Ureter (tissue), 1 donor: ENCODE measurements at regions not wholly inside any gene's neighbourhood (a gene's known extent, or its start where the extent isn't known, plus 50 kb on each side); places are given as distances from the start of the nearest gene placed in this dataset.

Source experiments
- DNase-seq: peaks from one replicate; pipeline ENCODE4 v3.0.0-alpha.2; 2020; ENCODE audit warnings: low spot score
- donor health status: DM: yes; HTN: yes; CAD: no.

DNA sequence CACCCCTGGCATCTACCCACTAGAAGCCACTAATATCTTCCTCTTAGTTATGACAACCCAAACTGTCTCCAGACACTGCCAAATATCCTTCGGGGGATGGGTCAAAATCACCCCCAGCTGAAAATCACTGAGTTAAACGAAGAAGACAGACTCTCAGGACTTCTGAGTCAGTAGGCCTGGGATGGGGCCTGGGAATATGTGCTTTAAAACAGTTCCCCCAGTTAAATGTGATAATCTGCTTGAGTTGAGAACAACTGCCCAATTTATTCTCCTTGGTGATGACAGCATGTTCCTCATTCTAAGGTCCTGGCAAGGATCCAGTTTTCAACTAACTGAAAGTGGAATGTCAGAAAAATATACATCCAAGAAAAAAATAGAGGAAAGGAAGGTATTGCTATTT lies 52.4 kb downstream of the CBLL2 start:
- DNase-seq, result no peak

DNA sequence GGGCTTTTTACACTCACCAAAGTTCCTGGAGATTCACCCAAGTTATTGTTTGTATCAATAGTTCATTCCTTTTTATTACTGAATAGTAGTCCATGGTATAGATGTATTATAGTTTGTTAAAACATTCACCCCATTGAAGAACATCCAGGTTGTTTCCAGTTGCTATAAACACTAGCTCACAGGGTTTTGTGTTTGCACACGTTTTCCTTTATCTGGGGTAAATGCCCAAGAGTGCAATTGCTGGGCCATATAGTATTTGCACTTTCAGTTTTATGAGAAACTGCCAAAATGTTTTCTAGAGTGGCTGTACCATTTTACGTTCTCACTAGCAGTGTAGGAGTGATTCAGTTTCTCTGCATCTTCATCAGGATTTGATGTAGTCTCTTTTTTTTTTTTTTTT lies 57.1 kb downstream of the CBLL2 start:
- DNase-seq, result no peak

DNA sequence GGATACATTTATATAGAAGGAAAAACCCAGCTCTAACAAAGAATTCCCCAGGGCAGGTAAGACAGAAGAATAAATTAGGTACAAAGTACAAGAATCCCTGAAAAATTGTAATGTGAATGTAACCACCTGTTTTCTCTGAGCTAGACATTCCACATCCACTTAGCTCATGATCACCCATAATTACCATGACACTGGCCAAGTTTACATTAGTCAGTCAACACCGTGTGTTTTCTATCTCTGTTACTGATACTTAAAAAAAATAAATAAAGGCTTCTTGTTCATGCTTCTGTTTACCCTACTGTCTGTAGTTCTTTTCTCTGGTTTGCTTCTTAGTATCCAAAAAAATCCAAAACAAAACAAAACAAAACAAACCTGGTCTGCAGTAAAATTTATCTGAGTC lies 66.0 kb downstream of the CBLL2 start:
- DNase-seq, result no peak

DNA sequence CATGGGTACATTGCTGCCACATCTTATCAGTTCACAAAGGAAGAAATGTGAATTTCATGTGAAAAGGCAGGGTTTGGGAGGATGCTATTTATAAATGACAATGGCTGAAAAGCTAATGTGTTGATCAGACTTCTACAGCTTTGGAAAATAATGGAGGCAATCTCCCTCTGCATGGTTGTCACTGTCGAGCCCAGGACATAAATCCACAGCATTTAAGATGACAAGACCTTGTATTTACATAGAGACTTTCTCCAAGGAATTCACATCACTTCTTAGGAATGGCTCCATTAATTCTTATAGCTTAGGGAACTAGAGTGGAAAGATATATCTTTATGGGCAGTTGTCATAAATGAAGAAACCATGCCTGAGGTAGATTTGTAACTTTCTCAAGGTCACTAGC lies 66.7 kb downstream of the CBLL2 start:
- DNase-seq, result no peak

DNA sequence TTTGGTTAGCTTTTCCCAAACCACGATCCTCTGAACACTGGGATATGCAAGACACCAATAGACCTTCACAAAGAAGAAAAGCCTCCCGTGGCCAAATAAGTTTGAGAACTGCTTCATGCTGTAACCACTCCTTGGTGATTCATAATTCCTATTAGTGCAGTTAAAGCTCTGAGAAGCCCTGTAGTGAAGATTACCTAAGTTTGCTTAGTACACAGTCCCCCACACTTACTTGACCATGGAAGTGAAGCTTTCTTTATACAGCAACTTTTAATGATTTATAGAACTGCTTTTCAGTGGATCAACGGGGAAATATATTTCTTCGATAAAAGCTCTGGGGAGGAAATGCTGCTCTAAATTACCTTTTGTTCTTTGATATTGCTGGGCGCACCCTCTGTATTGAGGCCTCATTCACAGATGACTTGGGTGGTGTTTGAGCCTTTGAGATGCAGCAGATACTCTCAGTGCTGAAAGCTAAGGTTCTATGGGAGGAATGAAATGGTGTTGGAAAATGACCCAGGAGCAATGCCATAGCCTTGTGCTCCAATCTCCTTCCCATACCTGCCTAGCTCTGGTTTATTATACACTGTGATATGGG lies 67.4 kb downstream of the CBLL2 start:
- DNase-seq, result no peak

DNA sequence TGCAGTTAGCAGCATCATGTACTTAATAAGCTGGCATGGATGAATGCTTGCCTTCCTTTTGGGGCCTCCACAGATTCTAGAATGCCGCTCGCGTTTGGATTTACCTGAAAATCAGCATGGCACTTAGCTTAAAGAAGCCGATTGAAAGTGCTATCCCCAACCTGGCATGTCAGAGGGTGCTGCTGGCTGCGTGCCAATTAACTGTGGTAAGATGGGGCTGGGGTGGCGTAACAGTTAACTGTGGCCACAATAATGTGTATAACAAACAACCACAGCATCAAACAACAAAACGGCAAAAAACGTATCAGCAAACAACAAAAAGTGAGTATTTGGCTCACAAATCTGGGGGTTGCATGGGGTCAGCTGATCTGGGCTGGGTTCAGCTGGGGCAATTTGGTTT lies 70.5 kb downstream of the CBLL2 start:
- DNase-seq, result no peak

DNA sequence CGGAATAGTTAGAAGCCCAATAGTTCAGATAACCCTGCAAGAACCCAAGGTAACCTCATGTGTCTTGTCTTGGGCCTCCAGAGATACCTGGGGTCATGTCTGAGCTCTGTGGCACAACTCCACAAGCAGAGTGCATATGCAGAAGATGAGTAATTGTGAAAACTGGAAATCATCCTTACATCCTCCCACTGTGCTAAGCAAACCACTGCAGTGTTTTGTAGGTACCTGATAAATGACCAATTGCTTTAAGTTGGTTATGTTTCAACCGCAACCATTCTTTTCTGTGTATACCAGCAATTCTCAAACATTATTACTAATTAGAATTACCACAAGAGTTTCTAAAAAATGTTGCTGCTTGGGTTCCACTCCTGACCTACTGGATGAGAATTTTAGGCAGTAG lies 73.2 kb downstream of the CBLL2 start:
- DNase-seq, result no peak

DNA sequence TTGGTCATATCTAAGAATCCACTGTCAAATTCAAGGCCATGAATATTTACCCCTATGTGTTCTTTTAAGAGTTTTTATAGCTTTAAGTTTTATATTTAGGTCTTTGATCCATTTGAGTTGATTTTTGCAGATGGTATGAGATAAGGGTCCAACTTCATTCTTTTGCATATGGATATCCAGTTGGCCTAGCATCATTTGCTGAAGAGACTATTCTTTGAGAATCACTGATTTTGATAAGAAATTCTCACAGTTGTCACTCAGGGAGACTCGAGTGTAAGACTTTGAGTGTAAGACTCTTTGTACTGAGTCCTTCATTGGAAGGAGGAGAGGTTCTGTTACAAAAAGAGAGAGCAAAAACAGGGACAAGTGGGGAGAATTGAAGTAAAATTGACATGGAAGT lies 74.8 kb downstream of the CBLL2 start:
- no peak for DNase-seq

DNA sequence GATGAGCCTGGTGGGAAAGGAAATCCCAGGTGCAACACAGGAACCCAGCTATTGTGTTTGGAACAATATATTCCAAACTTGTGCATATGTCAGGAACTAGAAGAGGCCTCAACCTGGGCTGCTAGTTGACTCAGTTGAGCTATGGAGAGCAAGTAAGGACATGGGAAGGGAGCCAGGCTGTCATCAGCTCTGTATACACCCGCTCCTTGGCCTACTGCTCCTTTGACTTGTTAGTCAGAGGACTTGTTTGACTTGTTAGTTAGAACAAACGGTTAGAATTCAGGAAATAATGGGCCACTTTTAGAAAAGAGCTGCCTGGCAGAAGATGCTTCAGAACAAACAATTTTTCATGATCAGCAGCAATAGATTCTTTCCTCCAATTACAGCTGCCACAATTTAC lies 76.4 kb downstream of the CBLL2 start:
- no peak for DNase-seq

DNA sequence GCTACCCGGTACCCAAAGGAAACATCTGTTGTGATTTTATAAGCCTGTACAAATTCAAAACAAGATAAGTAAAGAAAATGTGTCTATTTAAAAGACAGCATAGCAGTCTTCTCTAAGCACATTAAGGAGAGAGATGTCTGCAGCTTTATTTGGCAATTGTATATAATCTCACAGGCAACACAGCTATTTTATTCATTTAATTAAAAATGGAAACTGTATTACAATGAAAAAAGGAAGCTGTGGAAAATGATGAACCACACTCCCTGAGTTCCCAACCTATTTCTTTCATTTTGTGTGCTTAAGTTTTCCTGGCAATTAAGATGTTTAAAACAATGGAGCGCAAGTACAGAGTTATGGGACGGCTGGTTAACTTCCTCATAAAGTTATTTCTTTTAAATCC lies 78.4 kb downstream of the CBLL2 start:
- no peak for DNase-seq

DNA sequence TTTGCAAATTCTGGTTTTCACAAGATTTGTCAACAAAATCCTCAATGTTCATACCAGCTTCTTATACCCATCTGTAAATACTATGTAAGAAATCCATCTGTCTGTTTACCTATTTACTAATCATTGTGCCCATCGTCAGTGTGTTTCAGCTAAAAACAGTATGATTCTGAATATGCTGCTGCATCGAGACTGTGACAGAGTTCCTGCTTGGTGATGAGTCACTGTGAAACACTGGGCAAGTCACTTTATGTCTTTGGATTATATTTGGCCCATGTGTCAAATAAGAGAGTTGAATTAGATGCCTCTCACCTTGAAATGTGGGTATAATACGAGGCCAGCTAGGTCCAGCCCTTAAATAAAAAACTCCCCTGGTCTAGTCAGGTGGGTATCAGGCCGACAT lies 79.3 kb downstream of the CBLL2 start:
- DNase-seq, result no peak

DNA sequence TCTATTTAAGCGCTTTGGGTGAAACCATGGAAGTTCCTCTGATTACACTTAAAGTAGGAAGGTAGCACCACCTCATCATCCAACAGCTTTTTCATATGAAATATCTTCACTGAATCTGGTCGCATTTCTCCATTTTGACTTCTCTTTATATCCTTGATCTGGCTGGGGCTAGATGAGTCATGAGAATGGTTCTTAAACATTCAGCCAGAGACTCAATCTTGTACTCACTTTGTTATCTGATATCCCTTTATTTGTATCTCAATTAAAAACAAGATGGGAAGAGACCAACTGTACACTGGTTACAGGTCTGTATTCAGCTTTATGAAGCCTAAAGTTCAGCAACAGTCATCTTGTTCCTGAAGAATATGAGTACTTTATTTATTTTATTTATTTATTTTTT lies 84.9 kb downstream of the CBLL2 start:
- no peak for DNase-seq

DNA sequence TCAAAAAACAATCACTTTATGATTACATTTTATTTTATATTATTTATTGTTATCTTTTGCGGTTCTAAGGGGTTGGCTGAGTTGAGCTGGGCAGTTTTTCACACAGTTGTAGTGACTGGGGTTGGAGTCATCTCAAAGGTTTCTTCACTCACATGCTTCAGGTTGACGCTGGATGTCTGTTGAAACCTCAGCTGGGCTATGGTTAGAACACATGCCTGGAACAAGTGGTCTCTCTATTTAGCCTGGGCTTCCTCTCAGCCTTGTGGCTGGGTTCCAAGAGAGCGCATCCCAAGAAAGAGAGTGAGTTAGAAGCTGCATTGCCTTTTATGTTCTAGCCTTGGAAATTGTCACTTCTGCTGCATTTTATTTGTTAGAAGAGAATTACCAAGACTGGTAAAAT lies 87.4 kb downstream of the CBLL2 start:
- DNase-seq, result no peak

DNA sequence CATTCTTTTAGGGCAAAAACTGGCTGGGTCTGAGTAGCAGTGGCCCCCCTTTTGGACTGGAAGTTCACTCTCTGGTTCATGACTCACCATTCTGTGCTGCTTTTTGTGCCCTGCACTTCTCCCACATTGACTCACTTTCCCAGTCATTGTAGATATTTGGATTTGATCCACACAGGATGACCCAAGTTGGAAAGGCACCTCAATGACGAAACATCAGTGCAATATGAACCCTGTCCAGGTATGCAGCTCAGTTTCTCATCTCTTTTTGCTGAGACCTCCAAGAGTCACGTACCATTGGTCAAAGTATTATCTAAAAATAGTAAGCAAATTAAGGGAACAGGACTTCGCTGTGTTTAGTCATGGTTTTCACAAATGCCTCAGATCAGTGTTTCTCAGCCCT lies 92.7 kb downstream of the CBLL2 start:
- no peak for DNase-seq

DNA sequence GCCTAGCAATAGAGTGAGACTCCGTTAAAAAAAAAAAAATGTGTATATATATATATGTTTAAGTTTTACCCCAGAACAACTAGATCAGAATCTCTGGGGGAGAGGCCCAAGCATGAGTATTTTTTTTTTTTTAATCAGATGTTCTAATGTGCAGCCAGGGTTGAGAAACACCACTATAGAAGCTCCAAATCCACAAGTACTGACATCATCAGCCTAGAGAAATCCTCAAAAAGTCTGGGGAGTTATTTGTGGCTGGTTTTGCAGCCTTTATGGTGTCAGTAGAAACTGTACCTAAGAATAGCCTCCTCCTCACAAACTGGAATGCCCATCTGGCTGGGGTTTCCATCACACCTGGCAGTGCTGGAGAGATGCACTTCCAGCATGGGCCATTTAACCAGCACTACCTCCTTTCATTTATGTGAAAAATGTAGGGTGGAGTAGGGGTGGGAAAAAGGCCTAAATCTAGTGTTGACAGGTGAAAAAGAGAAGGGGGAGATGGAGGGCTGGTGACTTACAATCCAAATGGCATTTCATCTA lies 93.5 kb downstream of the CBLL2 start:
- DNase-seq, result no peak

DNA sequence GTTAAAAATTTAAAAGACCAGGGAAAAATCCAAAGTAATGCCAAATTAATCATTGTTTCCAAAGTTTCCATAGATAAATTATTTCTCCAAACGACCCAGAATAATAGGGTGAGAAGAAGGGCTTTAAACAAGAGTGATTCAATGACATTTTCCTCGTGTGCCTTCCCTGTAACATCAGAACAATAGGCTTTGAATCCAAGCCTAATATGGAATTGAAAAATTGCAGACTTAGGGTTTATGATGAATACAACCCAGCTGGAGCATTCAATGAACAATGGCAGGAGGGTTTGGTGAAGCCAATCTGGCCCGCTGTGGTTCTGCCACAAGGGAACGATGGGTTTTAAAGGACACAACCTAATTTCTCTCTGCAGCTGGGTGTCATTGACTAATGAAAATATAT lies 94.2 kb downstream of the CBLL2 start:
- DNase-seq, result no peak

DNA sequence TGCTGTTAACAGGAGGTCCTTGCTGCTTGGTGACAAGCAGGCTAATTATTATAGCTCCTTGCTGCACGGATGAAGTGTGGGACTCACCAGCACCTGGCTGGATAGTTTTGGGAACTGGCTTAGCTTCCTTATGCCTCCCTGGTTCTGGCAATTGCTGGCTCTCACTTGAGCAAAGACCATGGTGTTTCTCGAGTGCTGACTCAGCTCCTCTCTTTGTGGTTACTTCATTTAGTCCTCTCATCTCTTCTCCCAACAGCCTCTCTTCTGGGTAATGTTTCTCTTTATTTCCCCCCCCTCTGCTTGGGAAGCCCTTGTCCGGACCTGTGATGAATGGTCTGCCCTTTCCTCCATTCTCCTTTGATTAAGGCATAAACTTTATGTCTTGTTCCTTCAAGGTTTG lies 100.4 kb downstream of the CBLL2 start:
- no peak for DNase-seq

DNA sequence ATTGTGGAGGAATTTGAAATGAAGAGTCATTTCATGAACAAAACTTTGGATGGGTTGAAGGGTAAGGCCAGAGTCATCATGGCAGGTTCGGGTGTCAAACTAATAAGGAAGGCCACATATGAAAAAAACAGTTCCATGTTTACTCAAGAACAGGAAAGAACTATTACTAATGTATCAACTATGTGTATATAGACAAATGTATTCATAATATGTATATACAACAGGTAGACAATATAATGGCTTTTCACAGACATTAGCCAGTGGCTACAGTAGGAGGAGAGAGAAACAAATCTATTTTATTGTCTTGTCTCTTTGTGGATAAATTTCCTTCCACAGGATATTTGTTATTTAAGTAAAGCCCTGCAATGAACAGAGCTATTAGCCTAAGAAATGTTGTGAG lies 101.1 kb downstream of the CBLL2 start:
- no peak for DNase-seq

DNA sequence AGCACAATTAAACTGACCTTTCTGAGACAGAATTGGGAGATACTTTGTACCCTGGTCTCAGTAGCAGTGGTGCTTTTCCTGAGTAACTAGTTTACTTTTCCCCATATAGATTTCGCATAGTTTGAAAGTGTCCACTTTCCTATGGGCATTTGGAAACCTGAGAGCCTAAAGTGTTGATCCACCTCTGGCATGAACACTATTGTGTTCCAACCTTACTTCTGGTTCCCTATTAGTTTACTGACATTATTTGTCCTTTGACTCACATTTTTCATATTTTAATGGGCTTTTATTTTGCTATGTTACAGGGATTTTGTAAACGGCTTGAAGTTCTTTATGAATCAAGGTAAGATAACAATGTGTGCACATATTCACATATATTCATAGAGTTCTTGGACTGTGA lies 103.7 kb downstream of the CBLL2 start:
- no peak for DNase-seq

DNA sequence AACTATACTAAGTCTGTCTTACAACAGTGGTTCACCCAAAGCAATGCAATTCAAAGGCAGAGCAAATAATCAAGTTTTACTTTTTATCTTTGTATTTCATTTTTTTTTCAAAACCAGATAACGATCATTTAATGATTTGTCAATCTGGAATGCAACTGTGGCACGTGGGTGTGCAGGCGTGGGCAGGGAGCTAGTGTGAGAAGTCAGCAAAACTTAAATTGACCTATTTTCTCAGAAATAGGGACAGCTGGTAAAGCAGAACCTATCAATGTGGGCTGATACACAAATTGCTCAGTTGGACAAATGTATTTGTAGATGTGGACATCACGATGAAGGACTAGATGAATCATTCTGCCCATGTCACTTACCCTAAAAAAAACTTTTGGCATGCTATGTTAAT lies 105.6 kb downstream of the CBLL2 start:
- no peak for DNase-seq

DNA sequence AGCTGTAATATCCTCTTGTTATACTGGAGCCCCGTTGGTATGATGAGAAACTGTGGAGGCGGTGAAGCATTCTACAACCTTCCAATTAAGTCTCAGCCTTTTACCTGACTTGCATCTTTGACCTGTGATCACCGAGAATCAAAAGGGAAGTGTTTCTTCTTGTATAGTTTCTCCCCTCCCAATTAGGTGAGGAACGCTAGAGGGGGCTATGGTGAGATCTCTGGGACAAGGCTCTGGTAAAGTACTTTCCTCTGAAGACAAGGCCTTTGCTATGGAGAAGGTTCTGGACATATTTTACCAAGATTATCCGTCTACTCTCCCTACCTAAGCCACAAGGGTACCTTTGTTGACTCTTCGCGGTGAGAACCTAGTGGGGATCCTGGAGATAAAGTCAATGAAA lies 111.3 kb downstream of the CBLL2 start:
- no peak for DNase-seq

DNA sequence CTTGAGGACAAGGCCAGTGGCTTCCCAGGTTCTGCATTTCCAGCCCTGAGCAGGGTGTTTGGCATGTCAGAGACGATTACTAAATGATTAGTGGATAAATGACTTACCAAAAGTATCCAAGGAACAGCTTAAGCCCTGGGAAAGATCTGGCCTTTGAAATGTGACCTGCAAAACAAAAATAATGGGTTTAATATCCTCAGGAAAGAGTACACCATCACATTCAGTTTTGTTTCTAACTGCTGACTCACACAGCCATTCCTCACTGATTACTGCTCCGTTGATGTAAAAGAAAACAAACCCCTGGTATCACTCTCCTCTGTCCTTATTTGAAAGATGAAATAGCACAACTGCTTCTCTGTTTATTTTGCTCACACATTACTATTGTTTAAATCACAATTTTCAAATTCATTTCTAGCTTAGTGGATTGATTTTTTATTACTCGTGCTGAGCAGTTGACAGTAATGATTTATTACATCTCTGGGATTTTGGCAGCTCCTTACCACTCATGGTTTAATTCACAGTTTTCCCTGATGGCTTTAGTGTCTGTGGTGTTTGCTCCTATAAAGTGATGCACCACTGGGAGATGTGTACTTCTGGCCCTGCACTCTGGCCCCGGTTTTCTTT lies 117.0 kb downstream of the CBLL2 start:
- DNase-seq, result no peak

DNA sequence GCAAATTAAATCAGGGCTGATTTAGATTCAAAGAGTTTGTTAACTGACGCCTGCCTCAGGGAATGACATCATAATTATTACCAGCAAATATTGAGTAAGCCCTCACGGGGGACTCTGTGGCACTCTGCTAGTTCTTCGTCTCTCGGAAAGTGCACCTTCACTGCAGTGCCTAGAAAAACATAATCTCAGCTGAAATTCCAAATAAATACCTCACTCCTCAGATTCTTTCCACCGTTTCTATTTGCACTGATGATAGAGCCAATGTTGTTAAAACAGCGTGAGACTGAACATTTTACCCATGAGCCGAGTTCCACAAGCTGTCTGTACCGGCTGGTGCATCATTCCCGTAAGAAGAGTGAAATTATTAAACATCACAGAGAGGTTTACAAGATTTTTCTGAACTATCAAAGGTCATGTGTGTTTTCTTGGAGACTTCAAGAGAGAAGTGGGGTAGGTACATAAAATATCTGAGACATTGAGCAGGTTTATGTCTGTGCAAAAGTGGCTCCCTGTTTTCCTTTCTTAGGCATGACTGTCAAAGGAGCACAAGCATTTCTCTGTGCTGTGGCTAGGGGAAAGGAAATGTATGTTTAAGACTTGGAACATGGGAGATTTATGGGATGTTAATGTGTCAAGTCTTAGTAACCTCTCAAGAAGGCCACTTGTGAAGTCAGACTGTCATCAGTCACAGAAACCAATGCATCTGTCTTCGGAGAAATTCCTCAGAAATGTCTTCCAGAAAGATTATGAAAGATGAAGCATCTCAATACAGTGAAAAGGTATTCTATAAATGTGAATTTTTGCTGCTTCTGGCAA lies 119.6 kb downstream of the CBLL2 start:
- DNase-seq, result no peak
